GM21360 (cell line): ENCODE measurements at regions not wholly inside any gene's neighbourhood (a gene's known extent, or its start where the extent isn't known, plus 50 kb on each side); places are given as distances from the start of the nearest gene placed in this dataset.
A peak's percentile ranks its signal among the peaks of the same experiment; 100 is the strongest.

ENCODE experiments used
- ATAC-seq: cut with Tn5 transposase; IDR thresholded peaks from one replicate; pipeline ENCODE4 v1.9.1; 2021; ENCODE audit warnings: mild to moderate bottlenecking, moderate library complexity; ENCODE audit not compliant: unreplicated experiment

GRCh38 chr2:898319-898718 is 52.3 kb upstream of the SNTG2 start:
- peak; percentile 44 for ATAC-seq

DNA sequence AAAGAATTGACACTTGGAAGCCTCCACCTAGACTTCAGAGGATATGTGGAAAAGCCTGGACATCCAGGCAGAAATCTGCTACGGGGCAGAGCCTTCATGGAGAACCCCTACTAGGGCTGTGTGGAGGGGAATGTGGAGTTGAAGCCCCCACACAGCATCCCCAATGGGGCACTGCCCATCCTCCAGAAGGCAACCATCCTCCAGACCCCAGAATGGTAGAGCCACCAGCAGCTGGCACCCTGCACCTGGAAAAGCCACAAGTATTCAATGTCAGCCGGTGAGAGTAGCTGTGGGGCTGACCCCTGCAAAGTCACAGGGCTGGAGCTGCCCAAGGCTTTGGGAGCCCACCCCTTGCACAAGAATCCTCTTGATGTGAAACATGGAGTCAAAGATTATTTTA is 53.6 kb upstream of the SNTG2 start:
- no peak for ATAC-seq

GRCh38 chr2:893311-893710 is 57.3 kb upstream of the SNTG2 start:
- ATAC-seq, result no peak

DNA sequence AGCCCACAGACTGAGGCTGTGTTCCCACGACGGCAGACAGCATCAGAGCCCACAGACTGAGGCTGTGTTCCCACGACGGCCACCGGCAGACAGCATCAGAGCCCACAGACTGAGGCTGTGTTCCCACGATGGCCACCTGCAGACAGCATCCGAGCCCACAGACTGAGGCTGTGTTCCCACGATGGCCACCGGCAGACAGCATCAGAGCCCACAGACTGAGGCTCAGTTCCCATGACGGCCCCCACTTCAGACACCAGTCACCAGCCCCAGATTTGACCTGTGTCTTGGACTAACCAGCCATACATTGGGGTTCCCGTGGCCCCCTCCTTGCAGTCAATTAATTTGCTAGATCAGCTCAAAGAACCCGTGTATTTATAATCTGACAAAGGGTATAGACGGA is 57.8 kb upstream of the SNTG2 start:
- ATAC-seq, result no peak

GRCh38 chr2:892401-892800 is 58.2 kb upstream of the SNTG2 start:
- no peak for ATAC-seq

DNA sequence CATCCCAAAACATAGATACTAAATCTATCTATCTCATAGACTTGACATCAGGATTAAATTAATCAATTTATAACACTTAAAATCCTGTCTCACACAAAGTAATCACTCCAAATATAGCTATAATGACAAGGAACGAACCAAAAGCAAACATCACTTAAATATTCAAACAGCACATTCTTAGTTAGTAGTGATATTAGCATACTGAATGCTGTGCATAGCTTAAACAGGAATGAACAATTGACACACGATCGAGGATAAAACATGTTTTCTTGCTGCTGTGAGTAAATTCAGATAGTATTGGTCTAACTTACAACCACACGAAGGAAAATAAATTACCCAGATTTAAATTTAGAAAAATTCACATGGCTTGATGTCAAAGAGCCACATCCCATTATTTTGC is 58.9 kb upstream of the SNTG2 start:
- ATAC-seq, result no peak

DNA sequence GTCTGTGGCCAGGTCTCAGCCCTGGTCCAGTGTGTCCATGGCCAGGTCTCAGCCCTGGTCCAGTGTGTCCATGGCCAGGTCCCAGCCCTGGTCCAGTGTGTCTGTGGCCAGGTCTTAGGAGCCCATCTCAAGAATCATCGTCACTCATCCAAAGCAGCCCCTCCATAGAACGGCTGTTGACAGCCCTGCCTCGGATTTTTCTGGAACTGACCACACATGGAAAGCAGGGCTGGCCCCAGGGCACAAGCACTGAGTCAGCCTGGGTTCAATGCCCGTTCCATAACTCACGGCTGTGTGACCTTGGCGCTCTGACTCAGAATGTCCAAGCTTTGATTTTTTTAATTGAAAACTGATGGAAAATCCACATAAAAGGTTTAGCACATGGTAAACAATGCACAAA is 59.9 kb upstream of the SNTG2 start:
- no peak for ATAC-seq

DNA sequence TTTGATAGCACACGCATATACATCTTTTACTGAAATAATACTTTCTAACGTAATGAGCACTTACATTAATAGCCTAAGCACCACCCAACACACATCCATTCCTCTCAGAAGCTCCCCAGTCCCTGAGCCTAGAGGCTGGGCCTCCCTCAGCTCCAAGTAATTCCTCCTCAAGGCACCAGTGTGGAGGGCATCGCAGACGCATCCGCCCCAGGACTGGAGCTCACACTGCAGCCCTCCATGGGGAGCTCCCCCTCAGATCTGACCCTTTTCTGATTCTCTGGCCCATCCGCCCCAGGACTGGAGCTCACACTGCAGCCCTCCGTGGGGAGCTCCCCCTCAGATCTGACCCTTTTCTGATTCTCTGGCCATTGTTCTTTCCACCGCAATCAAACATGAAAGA is 60.4 kb upstream of the SNTG2 start:
- no peak for ATAC-seq

DNA sequence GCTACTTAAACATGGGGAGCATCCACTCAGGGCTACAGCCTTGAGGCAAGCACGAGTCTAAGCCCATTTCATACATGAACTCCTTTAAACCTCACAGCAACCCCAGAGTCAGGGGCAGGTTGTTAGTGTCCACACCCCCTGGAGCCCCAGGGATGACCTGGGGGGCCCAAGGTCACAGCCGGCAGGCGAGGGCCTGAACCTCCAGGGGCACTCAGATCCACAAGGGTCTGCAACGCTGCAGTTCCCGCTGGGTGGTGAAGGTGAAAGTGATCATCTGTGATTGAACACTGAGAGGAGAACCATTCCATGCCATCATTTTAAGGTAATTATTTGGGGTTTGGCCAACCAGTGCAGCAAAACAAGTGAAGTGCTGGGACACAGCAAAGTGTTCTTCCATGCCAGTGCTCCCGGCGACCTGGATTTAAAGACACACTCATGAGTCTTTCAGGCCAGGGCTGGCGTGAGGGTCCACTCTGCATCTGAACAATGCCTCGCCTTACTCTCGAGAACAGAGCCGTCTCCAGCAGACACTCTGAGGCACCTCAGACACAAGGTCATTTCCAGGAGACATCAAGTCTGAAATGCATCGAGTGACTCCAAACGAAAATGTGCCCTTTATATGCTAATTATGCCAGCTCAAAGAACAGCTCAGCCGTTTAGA is 61.6 kb upstream of the SNTG2 start:
- ATAC-seq, result no peak

DNA sequence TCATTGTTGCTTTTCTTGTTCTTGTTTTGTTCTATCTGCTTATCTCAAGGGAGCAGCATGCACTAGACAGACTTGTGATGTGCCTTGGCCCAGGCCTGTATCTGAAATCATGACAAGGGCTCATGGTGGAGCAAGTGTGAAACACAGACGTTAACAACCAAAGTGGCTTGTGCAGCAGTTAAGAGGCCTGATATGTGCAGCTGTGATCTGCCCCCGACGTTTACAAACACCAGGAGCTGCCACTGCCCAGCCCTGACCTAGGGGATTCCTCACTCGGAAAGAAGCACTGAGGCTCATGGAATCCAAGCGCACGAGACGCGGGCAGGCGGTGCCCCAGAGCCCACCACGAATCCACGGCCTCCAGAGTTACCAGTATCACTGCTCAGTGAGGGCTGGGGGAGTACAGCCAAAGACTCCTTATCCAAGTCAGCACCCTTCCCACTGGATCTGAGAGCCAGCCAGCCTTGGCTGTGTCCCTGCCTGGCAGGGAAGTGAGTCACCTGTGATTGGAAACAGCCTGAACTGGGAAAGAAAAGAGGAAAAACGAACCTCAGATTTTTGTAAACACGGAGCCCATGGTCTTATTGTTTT is 62.3 kb upstream of the SNTG2 start:
- no peak for ATAC-seq

- ATAC-seq, result no peak
Measured at GRCh38 chr2:887639-888038, 63.0 kb upstream of the SNTG2 start.

GRCh38 chr2:886072-887022 is 64.3 kb upstream of the SNTG2 start:
- ATAC-seq, result no peak

DNA sequence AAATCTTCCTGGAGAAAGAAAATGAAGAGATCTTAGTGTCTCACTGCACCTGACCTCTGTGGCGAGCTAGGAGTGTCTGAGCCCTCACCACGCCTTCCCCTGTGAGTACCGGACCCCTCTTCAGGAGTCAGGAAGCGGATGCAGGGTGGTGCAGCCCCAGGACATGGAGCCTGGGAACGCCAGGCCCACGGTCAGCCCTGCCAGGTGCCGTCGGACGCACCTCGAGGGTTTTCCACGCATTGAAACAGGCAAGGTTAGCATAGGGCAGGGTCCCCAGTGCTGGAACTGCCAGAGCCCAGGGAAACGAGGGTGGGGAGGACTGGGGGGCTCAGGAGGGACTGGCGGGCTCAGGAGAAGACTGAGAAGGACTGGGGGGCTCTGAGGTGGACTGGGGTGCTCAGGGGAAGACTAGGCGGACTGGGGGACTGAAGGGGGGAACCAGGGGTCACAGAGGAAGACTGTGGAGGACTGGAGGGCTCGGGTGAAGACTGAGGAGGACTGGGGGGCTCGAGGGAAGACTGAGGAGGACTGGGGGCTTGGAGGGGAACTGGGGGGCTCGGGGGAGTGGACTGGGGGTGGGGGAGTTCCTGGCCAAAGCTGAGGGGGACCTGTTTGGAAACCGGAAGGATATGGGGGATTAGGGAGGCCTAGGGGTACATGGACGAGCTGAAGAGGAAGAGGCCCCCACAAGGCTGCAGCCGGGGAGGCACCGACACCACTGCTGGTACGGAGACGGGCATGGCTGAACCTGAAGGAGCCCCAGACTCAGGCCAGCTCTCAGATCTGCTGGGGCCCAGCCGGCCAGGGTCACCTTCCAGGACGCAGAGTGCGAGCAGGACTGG is 65.2 kb upstream of the SNTG2 start:
- ATAC-seq, result no peak

DNA sequence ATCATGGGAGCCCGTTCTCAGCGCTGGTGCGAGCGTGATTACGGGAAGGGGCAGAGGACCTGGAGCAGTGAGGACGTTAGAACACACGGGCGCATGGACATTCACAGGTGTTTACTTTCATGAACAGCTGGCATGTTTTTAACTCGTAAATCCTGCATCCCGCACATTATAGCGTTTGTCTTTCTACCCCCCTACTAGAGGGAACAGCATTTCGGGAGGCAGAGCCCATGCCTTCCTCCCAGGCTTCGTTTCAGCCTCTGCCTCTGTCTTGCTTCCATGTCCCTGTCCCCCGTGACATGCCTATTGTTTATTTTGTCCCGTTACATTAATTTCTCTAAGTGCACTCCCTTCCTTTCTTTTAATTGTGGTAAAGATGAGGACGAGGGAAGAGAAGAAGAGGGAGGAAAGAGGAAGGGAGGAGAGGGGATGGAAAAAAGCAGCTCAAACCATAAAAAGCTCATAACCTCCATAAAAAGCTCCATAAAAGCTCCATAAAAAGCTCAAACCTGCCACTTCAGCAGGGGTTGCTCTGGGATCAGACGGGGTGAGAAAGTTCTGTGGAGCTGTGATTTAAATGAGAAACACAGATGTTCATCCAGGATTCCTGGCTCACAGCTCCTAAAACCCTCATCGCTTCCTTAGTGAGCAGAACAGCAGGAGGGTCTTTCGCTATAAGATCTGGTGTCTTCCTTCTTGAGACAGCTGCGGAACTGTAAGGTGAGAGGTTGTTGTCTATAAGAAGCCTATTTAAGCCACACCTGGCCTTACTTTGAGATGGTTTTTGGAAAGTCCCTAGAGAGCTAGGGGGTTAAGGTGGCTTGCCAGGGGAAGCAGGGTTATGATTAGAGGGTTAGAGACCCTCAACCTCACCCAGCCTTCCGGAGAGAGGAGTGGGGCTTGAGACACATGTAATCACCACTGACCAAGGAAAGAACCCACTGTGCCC is 66.6 kb upstream of the SNTG2 start:
- no peak for ATAC-seq

- no peak for ATAC-seq
Measured at GRCh38 chr2:883260-883802, 67.3 kb upstream of the SNTG2 start.

GRCh38 chr2:881204-881918 is 69.3 kb upstream of the SNTG2 start:
- peak; percentile 85 for ATAC-seq

DNA sequence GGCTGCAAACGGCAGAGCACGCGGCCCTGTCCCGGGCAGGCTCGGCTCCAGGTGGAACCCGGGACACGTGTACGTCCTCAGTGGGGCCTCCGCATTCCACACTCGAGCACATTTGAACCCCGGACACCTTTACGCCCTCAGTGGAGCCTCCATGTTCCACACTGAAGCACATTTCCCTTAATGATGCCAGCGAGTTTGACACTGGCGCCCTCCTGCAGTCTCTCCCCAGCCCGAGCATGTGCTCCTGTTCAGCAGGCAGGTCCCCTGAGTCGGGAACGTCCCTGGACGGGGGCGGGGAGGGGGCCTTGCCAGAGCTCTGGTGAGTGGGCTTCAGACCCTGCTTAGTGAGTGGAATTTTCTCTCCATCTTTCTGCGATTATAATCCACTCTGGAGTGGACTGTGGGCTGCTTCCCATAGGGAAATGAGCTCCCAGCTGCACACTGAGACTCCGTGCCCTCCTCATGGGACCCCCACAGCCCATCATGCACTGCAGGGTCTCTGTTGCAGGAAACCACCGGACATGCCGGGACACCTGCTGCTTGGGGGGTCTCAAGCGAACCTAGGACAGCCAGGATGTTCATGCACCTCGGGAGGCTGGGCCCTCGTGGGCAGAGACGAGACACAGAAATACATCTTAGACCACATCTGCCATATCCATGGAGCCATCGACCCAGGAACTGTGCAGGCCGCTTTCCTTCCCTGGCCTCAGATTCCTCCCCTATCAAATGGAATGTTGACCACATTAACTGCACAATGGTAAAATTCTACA is 70.3 kb upstream of the SNTG2 start:
- no peak for ATAC-seq

DNA sequence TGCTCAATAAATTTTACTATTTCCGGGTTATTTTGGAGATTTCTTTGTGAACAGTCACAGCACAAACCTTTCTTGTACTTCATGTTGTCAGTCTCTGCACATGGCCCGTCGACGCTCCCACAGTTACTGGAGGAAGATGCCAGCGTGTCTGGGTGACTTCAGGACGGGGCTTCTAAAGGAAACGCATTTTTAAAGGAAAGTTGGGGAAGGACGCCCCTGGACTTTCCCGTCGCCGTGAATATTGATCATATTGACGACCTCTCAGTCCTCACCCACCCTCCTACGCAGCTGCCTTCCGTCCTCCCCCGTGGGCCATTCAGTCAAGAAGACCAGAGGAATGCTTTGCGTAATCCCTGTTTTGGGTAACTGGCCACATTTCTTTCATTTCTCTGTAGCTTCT is 71.1 kb upstream of the SNTG2 start:
- ATAC-seq, result no peak
